HG03354 (cell line): ENCODE measurements at regions not wholly inside any gene's neighbourhood (a gene's known extent, or its start where the extent isn't known, plus 50 kb on each side); places are given as distances from the start of the nearest gene placed in this dataset.

Experiments
- ATAC-seq: cut with Tn5 transposase; IDR thresholded peaks from one replicate; pipeline ENCODE4 v1.9.1; 2021; ENCODE audit warnings: mild to moderate bottlenecking; ENCODE audit not compliant: unreplicated experiment, poor library complexity, severe bottlenecking

DNA sequence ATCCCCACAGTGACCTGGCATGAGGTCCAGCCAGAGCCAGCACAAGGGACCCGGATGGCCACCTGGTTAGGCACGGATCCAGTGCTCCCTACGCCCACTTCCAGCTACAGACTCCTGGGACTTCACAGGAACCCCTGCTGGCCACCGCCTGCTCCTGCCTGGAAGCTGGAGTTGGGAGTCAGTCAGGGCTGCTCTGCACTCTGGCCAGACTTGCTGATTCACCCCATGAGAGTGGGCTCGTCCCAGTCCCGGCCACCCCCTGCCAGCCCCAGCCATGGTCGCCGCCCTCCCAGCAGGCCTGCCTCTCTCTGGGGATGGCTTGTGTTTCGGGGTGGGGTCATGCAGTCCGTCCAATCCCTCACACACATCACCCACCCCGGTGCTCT lies 125.8 kb downstream of the DLL1 start:
- no peak for ATAC-seq

DNA sequence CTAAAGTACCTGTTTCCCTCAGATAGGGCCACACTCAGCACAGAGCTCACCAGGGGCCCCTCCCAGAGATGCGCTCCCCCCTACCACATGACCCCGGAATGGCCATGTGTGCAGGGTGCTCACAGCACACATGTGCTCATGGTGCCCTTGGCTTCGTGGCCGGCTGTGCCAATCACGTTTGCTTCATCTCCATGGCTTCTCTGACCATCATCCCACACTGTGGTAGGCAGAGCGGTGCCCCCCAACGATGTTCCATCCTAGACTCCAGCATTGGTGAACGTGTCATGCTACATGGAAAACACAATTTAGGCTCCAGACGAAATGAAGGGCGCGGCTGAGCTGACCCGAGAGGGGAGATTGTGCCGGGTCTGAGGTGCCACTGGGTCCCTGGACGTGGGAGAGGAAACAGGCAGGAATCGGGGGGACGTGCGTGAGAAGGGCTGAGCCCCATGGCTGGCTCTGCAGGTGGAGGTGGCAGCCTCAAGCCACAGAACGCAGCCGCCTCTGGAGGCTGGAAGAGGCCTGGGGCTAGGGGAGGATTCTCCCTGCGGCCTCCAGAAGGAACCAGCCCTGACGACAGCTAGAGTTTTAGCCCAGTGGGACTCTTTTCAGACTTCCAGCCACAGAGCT lies 126.5 kb downstream of the DLL1 start:
- no peak for ATAC-seq

DNA sequence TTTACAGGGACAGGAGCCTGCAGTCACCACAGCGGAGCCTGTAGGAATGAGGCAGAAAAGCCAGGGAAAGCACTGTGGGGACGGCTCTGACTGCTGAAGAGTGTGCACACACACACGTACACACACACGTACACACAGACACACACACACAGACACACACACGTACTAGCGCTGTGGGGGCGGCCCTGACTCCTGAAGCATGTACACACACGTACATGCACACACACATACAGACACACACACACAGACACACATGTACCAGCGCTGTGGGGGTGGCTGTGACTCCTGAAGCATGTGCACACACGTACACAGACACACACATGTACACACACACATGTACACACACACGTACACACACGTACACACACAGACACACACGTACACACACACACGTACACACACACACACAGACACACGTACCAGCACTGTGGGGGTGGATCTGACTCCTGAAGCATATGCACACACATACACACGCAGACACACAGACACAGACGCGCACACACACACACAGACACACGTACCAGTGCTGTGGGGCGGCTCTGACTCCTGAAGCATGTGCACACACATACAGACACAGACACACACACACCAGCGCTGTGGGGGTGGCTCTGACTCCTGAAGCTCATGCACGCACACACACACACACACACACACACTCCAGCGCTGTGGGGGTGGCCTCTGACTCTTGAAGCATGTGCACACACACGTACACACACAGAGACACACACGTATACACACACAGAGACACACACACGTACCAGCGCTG lies 127.3 kb downstream of the DLL1 start:
- ATAC-seq: no peak

DNA sequence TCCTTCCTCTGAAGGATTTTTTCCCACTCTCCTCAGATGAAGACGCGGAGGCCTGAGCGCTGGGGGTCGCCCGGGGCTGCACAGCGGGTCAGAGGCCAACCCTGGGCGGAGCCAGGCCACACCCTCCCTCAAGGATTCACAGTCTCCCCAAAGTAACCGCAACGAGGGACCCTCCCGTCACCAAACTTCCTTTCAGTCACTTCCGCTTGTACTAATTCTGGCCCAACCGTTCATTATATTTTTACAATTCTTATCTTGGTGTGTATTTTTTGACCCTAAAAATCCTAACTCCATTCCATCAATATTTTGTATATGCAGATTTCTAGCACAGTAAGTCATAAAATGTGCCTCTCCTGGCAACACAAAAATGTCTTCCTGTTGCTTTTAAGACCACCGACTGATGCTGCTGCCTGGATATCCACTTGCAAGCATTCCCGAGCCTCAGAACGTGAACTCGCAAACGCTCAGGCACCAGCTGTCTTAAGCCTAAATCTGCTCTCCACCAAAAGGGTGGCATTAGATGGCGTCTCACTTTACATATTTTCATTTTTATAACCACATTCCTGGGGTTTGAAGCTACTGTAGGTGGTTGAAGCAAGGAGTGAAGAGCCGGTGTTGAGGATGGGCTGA lies 128.0 kb downstream of the DLL1 start:
- ATAC-seq: no peak

DNA sequence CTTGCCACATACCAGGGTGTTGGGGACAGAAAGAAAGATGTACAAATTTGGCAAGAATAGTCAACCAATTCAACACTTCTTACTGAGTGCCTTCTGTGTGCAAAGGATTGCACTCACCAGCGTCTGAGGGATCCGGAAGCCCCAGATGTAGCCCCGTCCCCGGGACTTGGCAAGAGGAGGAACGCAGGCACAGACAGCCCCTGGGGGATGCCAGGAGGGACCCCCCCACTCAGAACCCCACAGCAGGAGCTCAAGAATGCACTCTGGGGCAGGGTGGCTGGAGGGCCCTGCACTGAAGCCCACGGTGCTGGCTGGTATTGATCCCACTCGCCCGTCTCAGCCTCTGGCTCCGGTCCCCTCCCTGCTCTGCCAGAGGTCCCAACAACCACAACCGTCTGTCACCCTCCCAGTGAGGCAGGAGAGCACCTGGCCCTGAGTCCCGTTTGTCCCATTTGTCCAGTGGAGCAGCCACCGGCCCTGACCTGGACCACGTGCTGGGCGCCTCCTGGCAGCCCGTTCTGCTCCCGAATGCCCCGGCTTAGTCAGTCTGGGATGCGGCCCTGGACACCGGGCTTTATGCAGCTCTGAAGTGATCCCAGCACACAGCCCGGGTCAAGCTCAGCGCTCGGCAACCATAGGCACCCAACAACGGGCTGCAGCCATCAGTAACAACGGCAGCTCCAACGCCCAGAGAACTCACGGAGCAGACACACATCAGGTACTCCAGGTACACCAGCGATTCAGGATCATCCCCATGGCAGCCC lies 128.7 kb downstream of the DLL1 start:
- no peak for ATAC-seq

DNA sequence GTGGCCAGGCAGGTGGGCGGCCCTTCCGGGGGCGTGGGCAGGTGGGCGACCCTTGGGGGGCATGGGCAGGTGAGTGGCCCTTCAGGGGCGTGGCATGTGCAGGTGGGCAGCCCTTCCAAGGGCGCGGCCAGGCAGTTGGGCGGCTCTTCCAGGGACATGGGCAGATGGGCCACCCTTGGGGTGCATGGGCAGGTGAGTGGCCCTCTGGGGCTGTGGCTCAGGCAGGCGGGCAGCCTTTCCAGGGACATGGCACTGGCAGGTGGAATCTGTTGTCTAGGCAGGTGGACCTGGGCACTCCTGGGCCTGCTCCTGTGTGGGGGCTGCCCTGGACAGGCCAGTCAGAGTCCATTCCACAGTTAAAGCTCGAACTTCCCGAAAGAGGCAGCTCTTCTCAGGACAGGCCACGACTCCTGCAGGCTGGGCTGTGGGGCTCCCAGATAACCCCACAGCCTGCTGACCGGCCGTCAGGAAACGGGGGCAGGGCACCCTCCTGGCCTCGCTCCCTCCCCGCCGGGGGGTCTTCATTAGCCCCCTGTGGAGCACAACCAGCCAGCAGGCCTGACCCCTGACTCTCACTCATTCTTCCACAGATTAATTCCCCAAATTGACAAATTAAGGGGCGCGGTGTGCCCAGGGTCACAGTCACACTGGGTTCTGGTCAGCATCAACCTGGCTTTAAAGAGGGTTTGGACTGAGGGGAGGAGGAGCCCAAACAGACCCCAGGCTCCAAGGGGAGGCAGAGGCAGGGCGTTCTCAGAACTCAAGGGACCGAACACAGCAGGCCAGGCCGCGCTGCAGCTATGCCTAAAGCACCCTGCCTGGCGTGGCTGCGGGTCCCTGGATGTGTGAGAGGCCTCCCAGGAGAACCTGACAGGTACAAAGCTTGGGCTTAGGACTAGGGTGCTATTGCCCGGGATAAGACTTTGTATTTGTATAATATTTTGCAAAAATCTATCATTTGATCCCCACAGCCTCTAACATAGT lies 130.0 kb downstream of the DLL1 start:
- ATAC-seq: no peak

DNA sequence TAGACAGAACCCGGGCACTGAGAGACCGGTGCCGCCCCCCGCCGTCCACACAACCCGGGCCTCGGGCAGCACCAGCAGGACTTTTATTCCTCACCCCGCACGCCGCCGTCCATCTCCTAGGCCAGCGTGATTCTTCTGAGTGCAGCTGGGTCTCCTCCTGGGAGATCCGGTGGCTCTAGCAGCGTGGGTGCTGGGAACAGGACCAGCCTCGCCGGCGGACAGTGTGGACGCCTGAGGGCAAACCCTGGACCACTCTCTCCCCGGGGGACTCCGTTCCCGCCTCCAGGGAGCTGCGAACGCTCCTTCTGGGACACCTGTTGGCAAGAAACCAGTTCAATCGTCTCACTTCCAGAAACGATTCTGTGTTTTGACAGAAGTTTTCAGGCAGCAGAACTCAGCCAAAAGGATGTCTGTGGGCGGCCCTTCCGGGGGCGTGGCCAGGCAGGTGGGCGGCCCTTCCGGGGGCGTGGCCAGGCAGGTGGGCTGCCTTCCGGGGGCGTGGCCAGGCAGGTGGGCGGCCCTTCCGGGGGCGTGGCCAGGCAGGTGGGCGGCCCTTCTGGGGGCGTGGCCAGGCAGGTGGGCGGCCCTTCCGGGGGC lies 130.7 kb downstream of the DLL1 start:
- no peak for ATAC-seq

DNA sequence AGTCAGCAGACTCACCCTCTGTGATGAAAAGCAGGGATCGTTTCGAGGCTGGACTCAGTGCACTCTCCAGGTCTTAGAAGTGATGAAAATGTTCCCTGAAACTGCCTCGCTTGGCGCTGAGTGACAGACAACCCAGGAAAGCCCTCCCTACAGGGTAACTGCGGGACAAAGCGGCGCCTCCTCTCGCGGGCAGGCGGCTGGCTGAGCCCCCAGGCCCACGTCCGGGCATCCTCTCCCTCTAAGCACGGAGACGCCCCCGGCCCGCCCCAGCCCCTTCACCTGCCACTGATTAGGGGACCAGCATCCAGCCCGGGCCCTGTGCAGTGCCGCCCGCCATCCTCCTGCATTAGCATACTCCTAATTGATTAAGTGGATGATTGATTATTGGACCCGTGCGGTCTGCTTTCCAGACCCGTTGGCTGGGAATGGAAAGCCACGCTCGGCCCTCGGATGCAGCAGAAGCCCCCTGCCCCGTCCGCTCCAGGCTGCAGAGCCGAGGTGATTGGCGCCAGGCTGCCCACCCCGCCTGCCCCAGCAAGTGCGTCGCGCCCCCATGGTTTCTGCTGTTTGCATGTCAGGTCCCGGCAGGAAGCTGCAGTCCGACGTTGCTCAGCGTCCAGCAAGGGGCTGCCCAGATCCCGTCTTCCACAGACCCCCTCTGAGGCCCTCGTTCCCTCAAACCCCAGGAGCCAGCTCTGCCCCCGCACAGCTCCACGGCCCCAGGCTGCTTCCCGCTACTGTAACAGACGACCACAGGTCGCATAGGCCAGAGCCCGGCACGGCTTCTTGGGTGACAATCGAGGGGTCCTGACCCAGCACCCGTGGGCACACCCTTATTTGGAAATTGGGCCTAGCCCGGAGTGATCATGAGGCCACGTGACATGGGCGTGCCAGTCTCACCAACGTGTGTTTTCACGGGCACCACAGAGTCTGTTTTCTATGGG lies 131.6 kb downstream of the DLL1 start:
- no peak for ATAC-seq

DNA sequence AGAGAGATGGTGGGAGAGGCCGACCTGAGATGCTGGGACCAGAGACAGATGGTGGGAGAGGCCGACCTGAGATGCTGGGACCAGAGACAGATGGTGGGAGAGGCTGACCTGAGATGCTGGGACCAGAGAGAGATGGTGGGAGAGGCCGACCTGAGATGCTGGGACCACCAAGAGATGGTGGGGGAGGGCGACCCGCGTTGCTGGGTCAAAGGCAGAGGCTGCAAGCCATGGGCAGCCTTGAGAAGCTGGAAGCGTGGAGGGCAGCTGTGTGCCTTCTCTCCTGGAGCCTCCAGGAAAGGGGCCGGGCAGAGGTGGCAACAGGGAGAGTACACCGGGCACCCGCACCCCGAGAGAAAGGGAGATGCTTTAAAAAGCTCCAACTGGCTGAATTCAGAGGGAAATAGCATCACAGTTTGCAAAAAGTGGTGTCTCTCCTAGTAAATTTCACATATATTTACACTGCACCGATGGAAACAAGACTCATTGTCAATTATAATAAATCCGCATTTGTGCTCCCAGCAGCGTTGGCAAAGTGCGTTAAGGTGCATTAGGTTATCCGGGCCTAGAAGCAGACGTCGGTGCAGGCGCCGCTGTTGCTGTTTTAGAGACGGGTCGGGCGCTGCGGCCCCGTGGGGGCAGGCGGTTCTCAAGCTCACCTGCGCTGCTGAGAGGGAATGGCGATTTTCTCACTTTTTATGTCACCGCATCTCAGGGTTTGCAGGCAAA lies 132.4 kb downstream of the DLL1 start:
- no peak for ATAC-seq

DNA sequence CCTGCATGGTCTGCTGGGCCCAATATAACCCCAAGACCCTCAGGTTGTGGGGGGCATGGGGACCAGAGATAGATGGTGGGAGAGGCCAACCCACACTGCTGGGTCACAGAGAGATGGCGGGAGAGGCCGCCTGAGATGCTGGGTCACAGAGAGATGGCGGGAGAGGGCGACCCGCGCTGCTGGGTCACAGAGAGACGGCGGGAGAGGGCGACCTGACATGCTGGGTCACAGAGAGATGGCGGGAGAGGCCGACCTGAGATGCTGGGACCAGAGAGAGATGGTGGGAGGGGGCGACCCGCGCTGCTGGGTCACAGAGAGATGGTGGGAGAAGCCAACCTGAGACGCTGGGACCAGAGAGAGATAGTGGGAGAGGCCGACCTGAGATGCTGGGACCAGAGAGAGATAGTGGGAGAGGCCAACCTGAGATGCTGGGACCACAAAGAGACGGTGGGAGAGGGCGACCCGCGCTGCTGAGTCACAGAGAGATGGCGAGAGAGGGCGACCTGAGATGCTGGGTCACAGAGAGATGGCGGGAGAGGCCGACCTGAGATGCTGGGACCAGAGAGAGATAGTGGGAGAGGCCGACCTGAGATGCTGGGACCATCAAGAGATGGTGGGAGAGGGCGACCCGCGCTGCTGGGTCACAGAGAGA lies 133.2 kb downstream of the DLL1 start:
- ATAC-seq: no peak

DNA sequence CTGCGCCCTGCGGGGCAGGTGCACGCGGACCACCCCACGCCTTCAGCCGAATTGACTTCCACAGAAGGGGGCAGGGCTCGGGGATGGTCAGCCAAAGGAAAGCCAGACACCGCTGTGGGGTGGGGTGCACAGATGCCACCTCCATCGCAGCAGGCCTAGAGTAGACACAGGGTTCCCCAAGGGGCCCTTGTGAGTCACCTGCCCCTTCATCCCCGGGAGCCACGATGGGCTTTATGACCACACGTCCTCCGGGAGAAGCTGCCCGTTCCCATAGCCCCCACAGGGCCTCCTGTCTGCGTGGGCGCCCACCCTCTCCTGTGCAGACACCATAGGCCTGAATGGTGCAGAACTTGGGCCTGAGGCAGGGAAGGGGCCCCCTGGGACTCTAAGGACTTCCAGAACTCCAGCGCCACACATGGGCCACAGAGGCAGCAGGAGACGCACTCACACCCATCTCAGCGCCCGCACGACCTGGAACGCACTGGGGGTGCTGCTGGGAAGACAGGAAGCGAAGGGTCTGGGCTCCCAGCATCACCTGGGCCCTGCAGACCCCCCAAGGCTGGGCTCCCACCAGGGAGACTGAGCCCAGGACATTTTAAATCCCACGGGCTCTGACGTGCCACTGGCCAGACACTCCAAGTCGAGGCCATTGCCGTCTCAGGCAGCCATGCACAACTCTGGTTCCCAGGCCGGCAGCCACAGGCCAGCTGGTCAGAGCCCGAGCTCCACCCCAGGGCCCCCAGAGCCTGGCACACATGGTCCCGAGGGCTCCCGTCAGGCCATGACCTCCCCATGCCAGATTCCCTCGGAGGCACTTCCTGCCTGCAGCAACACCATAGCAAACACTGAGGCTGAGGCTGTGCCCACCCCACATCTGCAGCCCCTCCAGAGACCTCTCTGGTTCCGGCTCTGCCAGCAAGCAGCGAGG lies 134.2 kb downstream of the DLL1 start:
- ATAC-seq: no peak

DNA sequence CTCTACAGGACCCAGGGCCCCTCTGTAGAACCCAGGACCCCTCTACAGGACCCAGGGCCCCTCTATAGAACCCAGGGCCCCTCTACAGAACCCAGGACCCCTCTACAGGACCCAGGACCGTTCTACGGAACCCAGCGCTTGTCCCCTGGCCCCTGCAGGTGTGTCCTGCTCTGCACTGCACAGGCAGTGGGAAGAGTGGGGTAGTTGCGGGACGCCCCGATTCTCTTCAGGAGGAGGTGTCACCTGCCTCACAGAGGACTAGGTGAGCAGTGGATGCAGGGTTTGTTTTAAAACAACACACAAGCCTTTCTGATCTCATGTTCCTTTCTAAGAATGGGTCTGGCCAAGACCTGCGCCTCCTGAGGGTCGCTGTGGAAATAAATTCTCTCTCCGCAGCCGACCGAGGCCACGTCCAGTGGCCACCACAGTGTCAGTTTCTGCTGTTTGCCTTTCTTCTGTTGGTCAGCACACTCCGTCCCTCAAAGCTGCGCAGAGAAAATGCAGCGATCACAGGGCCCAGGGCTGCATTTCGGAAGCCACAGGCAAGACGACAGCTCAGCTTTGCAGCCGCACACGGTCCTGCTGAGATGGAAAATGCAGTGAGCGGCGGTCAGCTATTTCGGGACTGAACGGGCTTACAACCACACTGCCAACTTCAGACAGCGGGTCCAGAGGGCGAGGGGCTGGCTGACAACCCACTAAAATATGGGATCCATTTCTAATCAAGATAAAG lies 135.2 kb downstream of the DLL1 start:
- ATAC-seq: no peak

DNA sequence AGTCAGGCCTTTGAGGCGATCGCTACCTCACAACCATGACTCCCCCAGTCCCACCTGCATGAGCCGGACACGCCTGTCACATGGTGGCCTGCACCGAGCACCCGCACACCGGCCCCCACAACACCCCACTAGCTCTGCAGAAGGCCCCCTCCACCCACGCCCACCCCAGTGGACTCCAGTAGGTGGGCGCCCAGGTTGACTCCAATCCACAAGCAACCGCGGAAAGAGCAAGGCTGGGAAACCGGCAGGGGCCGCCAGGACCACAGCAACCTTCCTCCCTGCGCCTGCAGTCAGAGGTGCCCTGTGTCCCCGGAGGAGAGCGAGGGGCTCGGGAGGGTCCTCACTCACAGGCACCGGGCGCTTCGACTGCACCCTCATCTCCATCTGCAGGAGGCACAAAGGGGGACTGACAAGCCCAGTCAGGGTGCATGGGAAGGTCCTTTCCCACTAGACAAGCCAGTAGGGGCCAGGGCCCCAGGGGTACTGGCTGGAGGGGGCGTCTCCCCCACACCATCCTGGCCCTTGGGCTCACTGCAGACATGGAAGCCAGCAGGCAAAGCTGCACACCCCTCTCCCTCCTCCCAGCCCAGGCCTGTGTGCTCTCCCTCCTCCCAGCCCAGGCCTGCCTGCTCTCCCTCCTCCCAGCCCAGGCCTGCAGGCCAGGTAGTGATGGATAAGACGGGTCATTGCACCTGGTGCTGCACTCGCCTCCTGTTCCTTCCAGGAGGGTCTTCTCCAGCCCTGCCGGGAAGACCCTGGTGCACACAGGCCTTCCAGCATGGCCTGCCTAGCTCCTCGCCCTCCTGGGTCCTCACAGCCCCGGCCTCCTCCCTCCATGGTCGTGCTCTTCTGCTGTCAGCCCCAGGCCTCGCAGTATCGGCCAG lies 137.2 kb downstream of the DLL1 start:
- no peak for ATAC-seq

DNA sequence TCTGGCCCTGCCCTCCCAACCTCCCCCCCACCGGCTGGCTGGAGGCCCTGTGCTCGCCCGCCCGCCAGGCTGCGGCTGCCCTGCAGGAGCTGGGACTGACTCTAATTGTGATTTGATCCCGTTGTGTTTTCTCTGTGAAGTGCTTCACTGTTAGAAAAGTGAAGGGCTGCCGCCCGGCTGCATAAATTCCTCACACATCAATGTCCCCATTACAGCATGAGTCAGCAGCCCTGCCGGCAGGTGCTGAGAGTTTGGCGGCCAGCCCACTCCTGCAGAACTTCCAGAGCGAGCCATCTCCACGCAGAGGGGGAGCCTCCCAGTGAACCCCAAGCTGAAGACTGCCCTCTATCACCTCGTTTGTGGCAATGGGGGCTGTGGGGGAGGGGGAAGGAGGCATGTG lies 137.9 kb downstream of the DLL1 start:
- ATAC-seq: no peak
